SU-DHL-6 (cell line): ENCODE measurements at regions not wholly inside any gene's neighbourhood (a gene's known extent, or its start where the extent isn't known, plus 50 kb on each side); places are given as distances from the start of the nearest gene placed in this dataset.
"Not testable (repeated sequence)": the region's sequence is repeated elsewhere in the genome, so short reads cannot be mapped to it uniquely, and the experiment has no call there.

Experiments used
- H2AFZ ChIP-seq: fragments of 200-600 bp; sonication (generic); 2 replicates; pipeline ENCODE4 v1.6.1; 2014; ENCODE audit warnings: low read depth, mild to moderate bottlenecking, moderate library complexity, mixed read lengths, antibody characterized with exemption, low read length; ENCODE audit not compliant: severe bottlenecking
- H3F3A ChIP-seq: fragments of 200-600 bp; shearing (Covaris generic); 2 replicates; pipeline ENCODE4 v1.6.0; 2016; ENCODE audit warnings: antibody characterized with exemption, mild to moderate bottlenecking; ENCODE audit not compliant: insufficient read depth
- H3K27ac ChIP-seq: fragments of 200-600 bp; sonication (generic); 2 replicates; pipeline ENCODE4 v1.5.1; 2016; ENCODE audit warnings: low read depth, mild to moderate bottlenecking, low read length, moderate library complexity, mixed read lengths
- H3K27me3 ChIP-seq: fragments of 200-600 bp; sonication (generic), shearing (Covaris generic); 2 replicates; pipeline ENCODE4 v1.6.0; 2014; ENCODE audit warnings: mild to moderate bottlenecking, low read length
- H3K36me3 ChIP-seq: fragments of 200-600 bp; sonication (generic); 2 replicates; pipeline ENCODE4 v1.6.1; 2014; ENCODE audit warnings: mild to moderate bottlenecking, low read length, mixed read lengths
- H3K4me2 ChIP-seq: fragments of 300-600, 200-600 bp; shearing (Covaris generic), sonication (generic); 2 replicates; pipeline ENCODE4 v1.6.0; 2014; ENCODE audit warnings: low read length, low read depth, mild to moderate bottlenecking; ENCODE audit not compliant: poor library complexity, severe bottlenecking
- H3K4me3 ChIP-seq: fragments of 200-600 bp; sonication (generic); 2 replicates; pipeline ENCODE4 v1.5.1; 2014; ENCODE audit warnings: antibody characterized with exemption, low read length, mild to moderate bottlenecking, mixed read lengths; ENCODE audit not compliant: insufficient read depth, poor library complexity, severe bottlenecking
- H3K79me2 ChIP-seq: fragments of 200-600 bp; sonication (generic); 2 replicates; pipeline ENCODE4 v1.6.1; 2014; ENCODE audit warnings: mild to moderate bottlenecking, low read length, moderate library complexity; ENCODE audit not compliant: insufficient read depth
- H3K9ac ChIP-seq: fragments of 200-600 bp; sonication (generic); 2 replicates; pipeline ENCODE4 v1.7.0; 2014; ENCODE audit warnings: mild to moderate bottlenecking, low read length
- H3K9me2 ChIP-seq: fragments of 200-600 bp; sonication (generic); replicated peaks from 2 replicates; pipeline ENCODE4 v1.6.1; 2014; ENCODE audit warnings: low read length; ENCODE audit not compliant: insufficient read depth
- H3K9me3 ChIP-seq: fragments of 200-600 bp; sonication (generic); 2 replicates; pipeline ENCODE4 v1.6.1; 2014; ENCODE audit warnings: low read length, mixed read lengths; ENCODE audit not compliant: insufficient read depth
- H4K20me1 ChIP-seq: fragments of 200-600 bp; sonication (generic); 2 replicates; pipeline ENCODE4 v1.6.1; 2014; ENCODE audit warnings: low read depth, mild to moderate bottlenecking, antibody characterized with exemption, low read length, moderate library complexity, mixed read lengths
- CTCF ChIP-seq: fragments of 200-600 bp; sonication (generic); IDR thresholded peaks from one replicate; pipeline ENCODE4 v1.5.1; 2017; ENCODE audit warnings: antibody characterized with exemption, mild to moderate bottlenecking, low read length, moderate library complexity; ENCODE audit not compliant: insufficient read depth, poor library complexity, severe bottlenecking
- EZH2phosphoT487 ChIP-seq: fragments of 200-600 bp; sonication (generic), shearing (Covaris generic); conservative IDR thresholded peaks from 2 replicates; pipeline ENCODE4 v1.6.1; 2018; ENCODE audit warnings: mild to moderate bottlenecking, antibody characterized with exemption, low read length, moderate library complexity, mixed read lengths

- H3K27me3 ChIP-seq = no peaks in the 10 kb centered on the region
- no peaks in the 10 kb centered on the region for H3K9me2 ChIP-seq
- no peaks in the 10 kb centered on the region for H4K20me1 ChIP-seq
- no peak overlapping the region for H3K27ac ChIP-seq
- TF ChIP-seq EZH2phosphoT487 (no peak), CTCF (no peak)
- no peak overlapping the region for H3K4me2 ChIP-seq
- H3K79me2 ChIP-seq = no peaks in the 10 kb centered on the region
- H3K36me3 ChIP-seq = no peaks in the 10 kb centered on the region
- H3K9me3 ChIP-seq = no peaks in the 10 kb centered on the region
- no peak overlapping the region for H2AFZ ChIP-seq
- H3F3A ChIP-seq = no peaks in the 10 kb centered on the region
- H3K9ac ChIP-seq = no peak overlapping the region
- H3K4me3 ChIP-seq = no peak overlapping the region
These were observed 1022.9 kb downstream of the SLC6A15 start for GRCh38 chr12:83889745-83890144.

GRCh38 chr12:83886479-83886878, 1026.1 kb downstream of the SLC6A15 start:
- Histone ChIP-seq H3F3A (no peaks in the 10 kb centered on the region), H3K4me2 (no peak overlapping the region), H3K9ac (no peak overlapping the region), H2AFZ (no peak overlapping the region), H4K20me1 (no peaks in the 10 kb centered on the region), H3K27me3 (no peaks in the 10 kb centered on the region), H3K4me3 (no peak overlapping the region), H3K9me3 (no peaks in the 10 kb centered on the region), H3K36me3 (no peaks in the 10 kb centered on the region), H3K9me2 (no peaks in the 10 kb centered on the region), H3K79me2 (no peaks in the 10 kb centered on the region), H3K27ac (no peak overlapping the region)
- TF ChIP-seq EZH2phosphoT487 = no peak
- no peak for TF ChIP-seq CTCF

GRCh38 chr12:83870921-83871599, 1041.5 kb downstream of the SLC6A15 start:
- H2AFZ ChIP-seq, H3K9me3 ChIP-seq, H3K36me3 ChIP-seq, H3K9ac ChIP-seq, H3K27me3 ChIP-seq, H3K27ac ChIP-seq, H3K9me2 ChIP-seq, H3F3A ChIP-seq, H3K4me2 ChIP-seq, H3K79me2 ChIP-seq, H4K20me1 ChIP-seq, H3K4me3 ChIP-seq: not testable (repeated sequence)

GRCh38 chr12:83866477-83866876, 1046.1 kb downstream of the SLC6A15 start:
- Histone ChIP-seq H3K27ac (no peak overlapping the region), H3K36me3 (no peaks in the 10 kb centered on the region), H2AFZ (peak overlapping the region; percentile 7), H3K4me3 (no peak overlapping the region), H3K9me2 (no peaks in the 10 kb centered on the region), H3K27me3 (no peaks in the 10 kb centered on the region), H3K9ac (no peak overlapping the region), H3F3A (no peaks in the 10 kb centered on the region), H4K20me1 (no peaks in the 10 kb centered on the region), H3K4me2 (no peak overlapping the region), H3K9me3 (no peaks in the 10 kb centered on the region), H3K79me2 (no peaks in the 10 kb centered on the region)
- TF ChIP-seq EZH2phosphoT487 (no peak), CTCF (no peak)
